HG03097 (cell line): ENCODE measurements at regions not wholly inside any gene's neighbourhood (a gene's known extent, or its start where the extent isn't known, plus 50 kb on each side); places are given as distances from the start of the nearest gene placed in this dataset.
A peak's percentile ranks its signal among the peaks of the same experiment; 100 is the strongest.

ENCODE experiments used
- ATAC-seq: cut with Tn5 transposase; IDR thresholded peaks from one replicate; pipeline ENCODE4 v1.9.1; 2021; ENCODE audit not compliant: unreplicated experiment, low FRiP score

DNA sequence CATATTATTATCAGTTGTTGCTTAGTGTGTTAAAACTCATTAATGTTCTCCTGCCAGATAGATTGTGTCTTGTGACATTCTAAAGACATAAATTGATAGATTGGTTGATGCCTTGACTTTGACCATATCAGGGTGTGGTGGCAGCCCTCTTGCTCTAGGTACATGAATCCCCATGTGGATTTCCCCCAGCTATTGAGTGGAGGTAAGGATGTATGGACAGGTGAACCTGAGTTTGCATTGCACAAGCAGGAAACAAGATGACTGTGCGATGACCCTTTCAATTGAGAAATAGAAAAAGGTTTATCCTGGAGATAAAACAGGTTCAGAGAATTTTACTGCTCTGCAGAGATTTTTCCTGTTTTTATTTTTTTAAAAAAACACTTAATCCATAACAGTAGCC lies 619.2 kb downstream of the SPRY1 start:
- no peak for ATAC-seq

- ATAC-seq = no peak
These were observed 620.7 kb downstream of the SPRY1 start for GRCh38 chr4:124017185-124017785.

DNA sequence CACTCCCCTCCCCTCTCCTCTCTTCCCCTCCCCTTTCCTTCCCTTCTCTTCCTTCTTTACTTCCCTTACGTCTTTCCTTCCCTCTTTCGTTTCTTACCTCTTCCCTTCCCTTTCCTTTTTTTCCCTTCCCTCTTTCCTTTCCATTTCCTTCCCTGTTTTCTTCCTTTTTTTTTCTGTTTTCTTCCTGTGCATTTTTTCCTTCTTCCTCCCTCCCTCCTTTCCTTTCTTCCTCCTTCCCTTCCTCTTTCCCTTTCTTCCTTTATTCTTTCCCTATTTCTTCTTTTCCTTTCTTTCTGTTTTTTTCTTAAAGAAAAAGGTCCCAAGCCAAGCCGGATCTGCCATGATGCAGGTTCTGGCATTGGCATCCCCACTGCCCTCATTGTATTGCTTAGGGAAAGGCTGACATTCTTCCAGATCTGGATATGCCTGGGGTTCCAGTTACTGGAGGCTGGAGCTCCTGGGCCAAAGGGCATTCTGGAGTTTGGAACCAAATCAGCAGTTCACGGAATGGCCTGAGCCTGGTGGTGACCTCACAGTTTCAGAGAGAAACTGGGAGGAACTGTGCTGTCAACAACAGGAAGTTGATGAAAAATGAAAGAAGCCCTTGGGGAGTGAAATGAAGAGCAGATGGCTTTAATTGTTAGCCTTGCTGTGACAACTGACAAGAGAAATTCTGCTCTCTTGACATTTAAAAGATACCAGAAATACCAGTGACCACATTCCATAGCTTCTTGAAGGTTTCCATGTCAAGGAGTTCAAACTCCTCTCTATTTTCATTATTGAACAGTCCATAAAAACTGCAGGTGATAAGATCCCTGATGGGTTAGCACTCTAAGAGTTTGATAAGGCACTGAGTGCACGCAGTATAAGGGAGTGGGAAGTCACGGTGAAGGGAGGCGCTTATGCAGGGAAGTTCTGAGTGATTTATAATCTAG lies 622.1 kb downstream of the SPRY1 start:
- ATAC-seq = peak; percentile 100

DNA sequence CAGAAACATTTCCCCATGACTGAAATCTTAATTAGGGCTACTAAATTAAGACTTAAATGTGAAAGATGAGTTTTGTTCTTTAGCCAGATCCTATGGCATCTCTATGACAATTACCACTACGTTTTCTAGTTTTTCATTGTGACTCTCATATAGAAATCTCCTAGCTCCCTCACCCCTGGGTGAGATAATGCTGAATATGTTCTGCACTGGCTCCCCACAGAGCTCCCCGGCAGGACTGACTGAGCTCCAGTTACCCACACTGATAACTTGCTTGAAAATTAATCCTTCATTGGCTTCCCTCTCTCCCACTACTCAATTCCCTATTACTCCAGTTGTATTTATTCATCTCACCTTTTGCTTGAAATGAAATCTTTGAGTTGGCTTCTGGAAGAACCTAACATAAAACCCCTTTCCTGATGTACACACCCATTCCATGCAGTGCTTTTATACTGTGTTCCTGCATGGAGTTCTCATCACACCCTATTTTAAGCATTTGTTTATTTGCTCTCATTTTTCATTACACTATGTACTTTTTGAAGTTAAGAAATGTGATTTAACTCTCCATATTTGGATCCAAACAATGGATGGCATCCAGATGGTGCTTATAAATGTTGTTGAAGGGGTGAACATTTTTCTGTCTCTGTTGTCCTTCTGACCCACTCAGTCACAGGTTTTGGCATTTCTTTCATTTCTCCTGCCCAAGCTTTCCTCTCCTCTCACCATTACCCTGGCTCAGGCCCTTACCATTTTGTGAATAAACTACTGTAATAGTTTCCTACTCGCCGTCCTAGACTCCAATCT lies 623.4 kb downstream of the SPRY1 start:
- no peak for ATAC-seq

- no peak for ATAC-seq
These were observed 628.4 kb downstream of the SPRY1 start for GRCh38 chr4:124025000-124025399.

DNA sequence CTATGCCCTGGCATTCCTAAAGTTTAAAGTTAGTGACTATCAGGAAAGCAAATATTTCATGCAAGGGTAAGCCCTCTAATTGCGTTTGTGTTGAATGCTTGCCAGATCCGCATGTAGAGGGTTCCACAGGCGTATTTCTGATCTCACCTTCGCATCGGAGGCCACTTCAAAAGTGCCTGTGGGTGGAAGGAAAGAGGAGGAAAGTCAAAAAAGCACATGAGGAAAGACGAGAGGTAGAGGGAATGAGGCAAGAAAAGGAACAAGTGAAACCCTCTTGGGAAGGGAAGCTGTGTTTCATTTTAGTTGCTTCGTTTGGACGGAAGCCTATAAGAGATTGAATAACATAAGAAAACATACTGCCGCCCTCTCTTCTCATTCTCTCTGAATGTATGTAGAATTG lies 628.8 kb downstream of the SPRY1 start:
- no peak for ATAC-seq

DNA sequence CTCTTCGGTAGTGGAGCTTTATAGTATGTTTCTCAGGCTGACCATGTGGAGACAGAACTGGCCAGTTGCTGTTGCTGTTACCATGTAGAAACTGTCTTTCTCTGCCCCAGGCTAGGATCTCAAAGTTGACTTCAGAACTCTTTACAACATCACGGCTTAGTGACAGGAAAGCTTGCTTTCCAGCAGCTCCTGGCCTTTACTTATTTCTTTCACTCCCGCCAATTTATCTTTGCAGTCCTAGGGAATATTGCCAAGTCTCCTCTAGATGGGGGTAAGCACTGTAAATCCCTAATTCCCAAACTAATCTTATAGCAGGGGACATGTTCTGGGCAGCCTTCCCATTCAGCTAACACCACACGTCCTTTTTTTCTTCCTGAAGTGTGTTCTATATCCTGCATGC lies 631.6 kb downstream of the SPRY1 start:
- no peak for ATAC-seq

GRCh38 chr4:124030147-124030546 lies 633.6 kb downstream of the SPRY1 start:
- ATAC-seq = no peak

DNA sequence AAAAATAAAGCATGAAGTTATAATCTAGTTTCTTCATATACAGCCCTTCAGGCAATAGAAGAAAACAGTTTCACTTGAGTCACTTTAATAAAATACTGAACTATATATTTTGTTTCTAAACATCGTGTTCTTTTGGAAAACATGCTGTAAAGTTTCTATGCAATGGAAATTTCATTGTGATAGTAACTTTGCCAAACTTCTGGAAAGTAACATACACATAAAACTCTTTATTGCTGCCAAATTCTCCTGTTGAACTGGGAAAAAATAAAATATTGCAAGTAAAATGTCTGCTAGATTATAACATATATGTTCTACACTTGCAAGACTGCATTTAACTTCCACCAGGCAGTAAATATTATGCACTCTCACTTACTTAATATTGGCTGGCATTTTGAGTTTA lies 635.4 kb downstream of the SPRY1 start:
- no peak for ATAC-seq

- no peak for ATAC-seq
These were observed 638.9 kb downstream of the SPRY1 start for GRCh38 chr4:124035364-124036041.

DNA sequence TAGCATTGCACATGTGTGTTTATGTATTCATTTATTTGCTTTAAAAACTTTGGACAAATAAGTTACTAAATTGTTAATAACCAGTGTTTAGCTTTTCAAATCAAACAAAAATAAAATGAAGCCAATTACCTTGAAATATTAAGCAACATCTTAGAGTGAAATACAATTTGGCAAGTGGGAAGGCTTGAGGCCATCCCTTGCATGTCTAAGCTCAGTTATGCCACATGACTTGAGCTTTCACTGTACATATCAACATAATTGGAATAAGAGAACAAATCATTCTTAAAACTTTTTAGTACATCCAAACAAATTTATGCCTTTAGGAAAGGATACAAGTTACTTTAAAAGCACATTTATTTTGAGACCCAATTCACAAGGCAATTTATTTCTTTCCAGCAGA lies 640.6 kb downstream of the SPRY1 start:
- no peak for ATAC-seq

DNA sequence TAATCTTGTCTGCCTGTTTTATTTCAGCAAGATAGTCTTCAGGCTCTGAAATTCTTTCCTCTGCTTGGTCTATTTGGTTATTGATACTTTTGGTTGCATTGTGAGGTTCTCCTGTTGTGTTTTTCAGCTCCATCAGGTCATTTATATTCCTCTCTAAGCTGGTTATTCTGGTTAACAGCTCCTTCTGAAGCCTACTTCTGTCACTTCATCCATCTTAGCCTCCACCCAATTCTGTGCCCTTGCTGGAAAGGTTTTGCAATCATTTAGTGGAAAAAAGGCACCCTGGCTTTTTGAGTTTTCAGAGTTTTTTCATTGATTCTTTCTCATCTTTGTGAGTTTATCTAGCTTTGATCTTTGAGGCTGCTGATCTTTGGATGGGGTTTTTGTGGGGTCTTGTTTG lies 647.7 kb downstream of the SPRY1 start:
- no peak for ATAC-seq

GRCh38 chr4:124044867-124045266 lies 648.3 kb downstream of the SPRY1 start:
- ATAC-seq = no peak

GRCh38 chr4:124046190-124046589 lies 649.6 kb downstream of the SPRY1 start:
- no peak for ATAC-seq

GRCh38 chr4:124053872-124054538 lies 657.4 kb downstream of the SPRY1 start:
- no peak for ATAC-seq

- no peak for ATAC-seq
These were observed 657.2 kb downstream of the ANKRD50 start for GRCh38 chr4:124055336-124055735.

DNA sequence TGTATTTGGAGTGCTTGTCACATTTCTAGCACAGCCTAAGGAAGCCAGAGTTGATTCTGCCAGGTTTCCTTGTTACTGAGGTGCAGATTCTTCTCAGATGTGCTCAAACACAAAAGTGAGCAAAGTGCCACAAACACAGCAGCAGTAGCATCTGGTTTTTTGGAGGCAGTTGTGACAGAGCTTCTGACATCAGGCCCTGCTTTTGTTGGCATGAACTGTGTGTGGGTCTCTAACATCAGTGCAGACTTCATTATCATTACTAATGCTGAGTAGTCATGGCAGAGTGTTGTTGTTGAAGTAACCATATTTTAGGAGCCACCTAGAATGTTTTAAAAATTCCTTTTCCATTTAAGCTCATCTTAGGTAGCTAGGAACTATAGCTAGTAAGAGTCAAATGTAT lies 656.6 kb downstream of the ANKRD50 start:
- no peak for ATAC-seq

DNA sequence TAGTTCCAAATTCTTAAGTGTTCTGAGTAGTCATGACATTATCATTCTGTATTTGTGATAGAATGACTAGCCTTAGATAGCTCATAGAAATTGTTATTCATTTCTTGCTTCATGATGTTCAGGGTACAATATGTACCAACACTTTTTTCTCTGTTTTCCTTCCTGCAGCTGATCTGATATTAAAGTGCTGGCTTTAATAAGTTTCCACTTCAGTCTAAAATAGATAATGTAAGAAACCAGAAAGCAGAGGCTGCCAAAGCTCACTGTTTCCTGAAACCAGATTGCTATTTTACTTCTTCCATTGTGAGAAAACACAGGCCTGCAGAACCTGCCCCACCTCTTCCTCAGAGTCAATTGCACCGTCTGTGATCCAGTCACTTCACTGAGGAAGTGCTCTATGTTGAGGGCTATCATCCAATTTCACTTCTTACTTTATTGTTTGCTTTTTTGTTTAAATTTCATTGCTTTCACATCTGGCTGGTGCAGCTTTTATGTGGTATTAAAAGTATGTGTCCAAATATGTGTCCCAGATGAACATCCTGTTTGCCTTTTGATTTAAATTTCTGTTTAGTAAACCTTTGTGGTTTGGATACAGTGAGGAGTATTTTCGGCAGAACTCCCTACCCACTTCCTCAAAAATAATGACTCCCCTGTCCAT lies 652.1 kb downstream of the ANKRD50 start:
- ATAC-seq = no peak

GRCh38 chr4:124061413-124061812 lies 651.1 kb downstream of the ANKRD50 start:
- no peak for ATAC-seq

GRCh38 chr4:124065422-124065821 lies 647.1 kb downstream of the ANKRD50 start:
- no peak for ATAC-seq
